SK-N-SH (cell line): ENCODE measurements at regions not wholly inside any gene's neighbourhood (a gene's known extent, or its start where the extent isn't known, plus 50 kb on each side); places are given as distances from the start of the nearest gene placed in this dataset.

ENCODE experiments used
- CTCF ChIA-PET: fragments of 300-600, 350-600 bp; formaldehyde crosslinking; extraction: SDS; loops from one replicate; lab custom pipeline; 2021; lab: Yijun Ruan, JAX
- POLR2A ChIA-PET: fragments of 350-600 bp; sonication (Branson Sonifier 250); formaldehyde crosslinking; extraction: SDS; loops from one replicate; lab custom pipeline; 2020; ENCODE audit warnings: antibody characterized with exemption, inconsistent platforms; lab: Yijun Ruan, JAX
- DNase-seq: peaks from one replicate; pipeline ENCODE4 v3.0.0; 2012
- H2AFZ ChIP-seq: fragments of 200-600 bp; sonication (generic); 2 replicates; pipeline ENCODE4 v1.8.1; 2016; ENCODE audit warnings: antibody characterized with exemption, mild to moderate bottlenecking, low read depth
- H3F3A ChIP-seq: fragments of 200-600 bp; sonication (generic); replicated peaks from 2 replicates; pipeline ENCODE3; 2016; ENCODE audit warnings: antibody characterized with exemption, mild to moderate bottlenecking; ENCODE audit not compliant: insufficient read depth
- H3K27ac ChIP-seq, 2 experiments: fragments of 200-500 bp in 1 of 2; fragments of 200-600 bp in 1 of 2; sonication (Bioruptor generic) in 1 of 2; sonication (generic), shearing (Covaris generic) in 1 of 2; 2 replicates each; pipeline versions ENCODE4 v1.5.1 to v1.6.1; 2014 to 2016; ENCODE audit warnings: low read depth in 2 of 2, inconsistent platforms in 1 of 2, low read length in 1 of 2, mild to moderate bottlenecking in 1 of 2, mixed read lengths in 1 of 2
- H3K27me3 ChIP-seq: fragments of 200-600 bp; sonication (generic), shearing (Covaris generic); 2 replicates; pipeline ENCODE4 v1.6.1; 2016; ENCODE audit warnings: mixed run types; ENCODE audit not compliant: insufficient read depth
- H3K36me3 ChIP-seq, 2 experiments: fragments of 200-500 bp in 1 of 2; fragments of 200-600 bp in 1 of 2; sonication (Bioruptor generic) in 1 of 2; sonication (generic) in 1 of 2; replicated peaks in 1 of 2; 2 replicates each; pipeline versions ENCODE3 to v1.5.1; 2014 to 2016; ENCODE audit warnings: low read length in 1 of 2, mild to moderate bottlenecking in 1 of 2; ENCODE audit not compliant: insufficient read depth in 2 of 2, control insufficient read depth in 1 of 2
- H3K4me1 ChIP-seq, 2 experiments: fragments of 200-500 bp in 1 of 2; fragments of 200-600 bp in 1 of 2; sonication (Bioruptor generic) in 1 of 2; sonication (generic), shearing (Covaris generic) in 1 of 2; 2 replicates each; pipeline versions ENCODE4 v1.5.1 to v1.6.1; 2014 to 2016; ENCODE audit warnings: low read depth in 1 of 2, low read length in 1 of 2, mixed run types in 1 of 2; ENCODE audit not compliant: insufficient read depth in 2 of 2, control insufficient read depth in 1 of 2
- H3K4me2 ChIP-seq: fragments of 200-600 bp; sonication (generic), shearing (Covaris generic); 2 replicates; pipeline ENCODE4 v1.6.1; 2017; ENCODE audit warnings: mixed run types
- H3K4me3 ChIP-seq, 2 experiments: fragments of 200-500 bp in 1 of 2; fragments of 200-600 bp in 1 of 2; sonication (Bioruptor generic) in 1 of 2; sonication (generic), shearing (Covaris generic) in 1 of 2; 2 replicates each; pipeline versions ENCODE4 v1.5.1 to v1.8.1; 2014 to 2016; ENCODE audit warnings: low read depth in 2 of 2, inconsistent platforms in 1 of 2, low read length in 1 of 2, mild to moderate bottlenecking in 1 of 2, mixed read lengths in 1 of 2, moderate library complexity in 1 of 2
- H3K79me2 ChIP-seq: fragments of 200-600 bp; sonication (generic); 2 replicates; pipeline ENCODE4 v1.8.1; 2017; ENCODE audit warnings: mild to moderate bottlenecking; ENCODE audit not compliant: insufficient read depth
- H3K9ac ChIP-seq: fragments of 200-600 bp; sonication (generic); 2 replicates; pipeline ENCODE4 v1.6.1; 2017; ENCODE audit warnings: mixed run types
- H3K9me2 ChIP-seq: fragments of 200-600 bp; sonication (generic); 2 replicates; pipeline ENCODE4 v1.6.1; 2017; ENCODE audit warnings: mixed run types
- H3K9me3 ChIP-seq: fragments of 200-600 bp; sonication (generic); 2 replicates; pipeline ENCODE4 v1.6.1; 2017; ENCODE audit warnings: mixed run types, mild to moderate bottlenecking, moderate library complexity
- H4K20me1 ChIP-seq: fragments of 200-600 bp; sonication (generic); 2 replicates; pipeline ENCODE4 v1.6.1; 2017; ENCODE audit warnings: mild to moderate bottlenecking, mixed run types; ENCODE audit not compliant: insufficient read depth
- ELF1 ChIP-seq: IDR thresholded peaks from 2 replicates; pipeline ENCODE4 v1.4.0; 2012
- POLR2AphosphoS5 ChIP-seq: IDR thresholded peaks from 2 replicates; pipeline ENCODE4 v1.6.1; 2012; ENCODE audit warnings: low read depth, low read length
- RAD21 ChIP-seq: IDR thresholded peaks from 2 replicates; pipeline ENCODE4 v1.6.1; 2012; ENCODE audit warnings: mild to moderate bottlenecking, low read length
- RCOR1 ChIP-seq: fragments of 150-350 bp; IDR thresholded peaks from 2 replicates; pipeline ENCODE4 v1.6.1; 2017; ENCODE audit warnings: antibody characterized with exemption, low read length
- SMC3 ChIP-seq: IDR thresholded peaks from 2 replicates; pipeline ENCODE4 v1.6.1; 2012; ENCODE audit warnings: low read depth, low read length, improper control_type of control experiment
- WGBS: methylation state at CpG from one replicate; pipeline ENCODE4 v1.1.6; 2017; ENCODE audit warnings: low lambda C conversion rate; 5-methylcytosine and 5-hydroxymethylcytosine counted together
- TF ChIP-seq, protein P1 (sequence below): fragments of 200-600 bp; sonication (generic); IDR thresholded peaks from 2 replicates; pipeline ENCODE4 v1.6.1; 2017; ENCODE audit warnings: antibody characterized with exemption, mild to moderate bottlenecking, moderate library complexity
- TF ChIP-seq, protein P2 (sequence below): IDR thresholded peaks from 2 replicates; pipeline ENCODE4 v1.4.0; 2012; ENCODE audit warnings: low read depth, borderline replicate concordance
- TF ChIP-seq, protein P3 (sequence below): IDR thresholded peaks from 2 replicates; pipeline ENCODE4 v1.6.1; 2012; ENCODE audit warnings: mild to moderate bottlenecking, low read depth, low read length, moderate library complexity

DNA sequence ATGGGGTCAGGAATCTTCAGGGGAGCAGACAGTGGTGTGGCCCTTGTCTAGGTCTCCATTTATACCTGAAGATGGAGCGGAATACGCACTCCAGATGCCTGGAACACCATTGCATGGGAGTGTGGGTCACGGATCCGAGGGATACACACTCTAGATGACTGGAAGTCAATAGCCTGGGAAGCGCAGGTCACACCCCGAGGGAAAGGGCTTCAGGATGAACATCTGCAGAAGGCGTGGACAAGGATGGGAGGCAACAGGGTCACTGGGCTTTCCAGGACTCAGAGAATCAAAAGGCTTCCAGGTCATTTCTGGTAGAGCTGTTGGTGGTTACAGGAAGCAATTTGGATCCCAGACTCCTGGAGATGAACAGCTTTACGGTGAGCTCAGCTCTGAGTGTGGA lies 382.2 kb upstream of the KLF6 start:
- Histone ChIP-seq H4K20me1 (no peaks in the 10 kb centered on the region), H3K4me2 (no peak overlapping the region), H3K36me3 (no peaks in the 10 kb centered on the region), H3K9ac (no peak overlapping the region), H3K4me3 (no peak overlapping the region), H3K9me2 (no peaks in the 10 kb centered on the region), H3F3A (no peaks in the 10 kb centered on the region), H3K27me3 (no peaks in the 10 kb centered on the region), H3K9me3 (peaks cover 4% of the 10 kb centered on the region; the same call in 1 of the 2 replicates), H3K79me2 (no peaks in the 10 kb centered on the region), H3K27ac (no peak overlapping the region), H2AFZ (no peak overlapping the region), H3K4me1 (no peaks in the 10 kb centered on the region)
- WGBS, result 90% methylated on average over 8 of the region's 8 CpGs
- ChIA-PET CTCF (no interaction called here), POLR2A (no interaction called here)
- TF ChIP-seq, protein P1, sequence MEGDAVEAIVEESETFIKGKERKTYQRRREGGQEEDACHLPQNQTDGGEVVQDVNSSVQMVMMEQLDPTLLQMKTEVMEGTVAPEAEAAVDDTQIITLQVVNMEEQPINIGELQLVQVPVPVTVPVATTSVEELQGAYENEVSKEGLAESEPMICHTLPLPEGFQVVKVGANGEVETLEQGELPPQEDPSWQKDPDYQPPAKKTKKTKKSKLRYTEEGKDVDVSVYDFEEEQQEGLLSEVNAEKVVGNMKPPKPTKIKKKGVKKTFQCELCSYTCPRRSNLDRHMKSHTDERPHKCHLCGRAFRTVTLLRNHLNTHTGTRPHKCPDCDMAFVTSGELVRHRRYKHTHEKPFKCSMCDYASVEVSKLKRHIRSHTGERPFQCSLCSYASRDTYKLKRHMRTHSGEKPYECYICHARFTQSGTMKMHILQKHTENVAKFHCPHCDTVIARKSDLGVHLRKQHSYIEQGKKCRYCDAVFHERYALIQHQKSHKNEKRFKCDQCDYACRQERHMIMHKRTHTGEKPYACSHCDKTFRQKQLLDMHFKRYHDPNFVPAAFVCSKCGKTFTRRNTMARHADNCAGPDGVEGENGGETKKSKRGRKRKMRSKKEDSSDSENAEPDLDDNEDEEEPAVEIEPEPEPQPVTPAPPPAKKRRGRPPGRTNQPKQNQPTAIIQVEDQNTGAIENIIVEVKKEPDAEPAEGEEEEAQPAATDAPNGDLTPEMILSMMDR, result no peak
- no peak for TF ChIP-seq RAD21
- DNase-seq, result no peak

DNA sequence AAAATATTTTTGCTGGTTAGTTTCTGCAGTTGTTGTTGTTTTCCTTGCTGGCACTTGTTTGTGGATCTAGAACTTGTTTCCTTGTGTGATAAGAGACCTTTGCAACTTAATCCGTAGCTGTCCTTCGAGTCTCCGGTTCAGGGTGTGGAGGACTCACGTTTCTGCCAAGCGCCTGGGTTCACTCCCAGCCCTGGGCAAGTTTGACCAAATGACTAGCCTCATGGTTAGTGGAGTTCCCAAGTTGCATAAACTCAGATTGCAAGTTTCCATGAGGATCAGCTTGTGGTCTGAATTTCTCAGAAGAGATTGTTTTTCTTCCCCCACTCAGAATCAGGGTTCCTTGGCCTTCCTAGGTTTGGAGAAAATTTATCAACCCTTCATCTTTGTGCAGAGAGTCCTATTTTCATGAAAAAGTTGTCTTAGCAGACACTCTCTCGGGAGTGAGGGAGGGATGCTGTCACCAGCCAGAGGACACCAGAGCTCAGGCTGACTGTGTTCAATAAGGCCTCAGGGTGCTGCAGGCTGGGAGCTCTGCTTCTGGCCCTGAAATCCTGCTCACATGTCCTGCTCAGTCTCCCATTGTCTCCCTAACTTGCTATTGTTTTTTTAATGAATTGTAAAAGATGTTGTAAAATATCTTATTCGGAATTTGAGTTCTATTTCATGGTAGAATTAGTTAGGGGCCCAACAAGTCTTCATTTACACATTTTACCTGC lies 377.7 kb upstream of the KLF6 start:
- Histone ChIP-seq H3K4me3 (no peak overlapping the region), H3K9ac (no peak overlapping the region), H3K4me1 (no peaks in the 10 kb centered on the region), H3K36me3 (no peaks in the 10 kb centered on the region), H4K20me1 (no peaks in the 10 kb centered on the region), H3K4me2 (no peak overlapping the region), H3F3A (no peaks in the 10 kb centered on the region), H3K9me3 (no peaks in the 10 kb centered on the region)
- POLR2A ChIA-PET, result no interaction called here
- DNase-seq, result no peak
- TF ChIP-seq, protein P2, sequence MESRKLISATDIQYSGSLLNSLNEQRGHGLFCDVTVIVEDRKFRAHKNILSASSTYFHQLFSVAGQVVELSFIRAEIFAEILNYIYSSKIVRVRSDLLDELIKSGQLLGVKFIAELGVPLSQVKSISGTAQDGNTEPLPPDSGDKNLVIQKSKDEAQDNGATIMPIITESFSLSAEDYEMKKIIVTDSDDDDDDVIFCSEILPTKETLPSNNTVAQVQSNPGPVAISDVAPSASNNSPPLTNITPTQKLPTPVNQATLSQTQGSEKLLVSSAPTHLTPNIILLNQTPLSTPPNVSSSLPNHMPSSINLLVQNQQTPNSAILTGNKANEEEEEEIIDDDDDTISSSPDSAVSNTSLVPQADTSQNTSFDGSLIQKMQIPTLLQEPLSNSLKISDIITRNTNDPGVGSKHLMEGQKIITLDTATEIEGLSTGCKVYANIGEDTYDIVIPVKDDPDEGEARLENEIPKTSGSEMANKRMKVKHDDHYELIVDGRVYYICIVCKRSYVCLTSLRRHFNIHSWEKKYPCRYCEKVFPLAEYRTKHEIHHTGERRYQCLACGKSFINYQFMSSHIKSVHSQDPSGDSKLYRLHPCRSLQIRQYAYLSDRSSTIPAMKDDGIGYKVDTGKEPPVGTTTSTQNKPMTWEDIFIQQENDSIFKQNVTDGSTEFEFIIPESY, result no peak
- TF ChIP-seq SMC3 (no peak), RCOR1 (no peak), POLR2AphosphoS5 (no peak), ELF1 (no peak)
- TF ChIP-seq, protein P3, sequence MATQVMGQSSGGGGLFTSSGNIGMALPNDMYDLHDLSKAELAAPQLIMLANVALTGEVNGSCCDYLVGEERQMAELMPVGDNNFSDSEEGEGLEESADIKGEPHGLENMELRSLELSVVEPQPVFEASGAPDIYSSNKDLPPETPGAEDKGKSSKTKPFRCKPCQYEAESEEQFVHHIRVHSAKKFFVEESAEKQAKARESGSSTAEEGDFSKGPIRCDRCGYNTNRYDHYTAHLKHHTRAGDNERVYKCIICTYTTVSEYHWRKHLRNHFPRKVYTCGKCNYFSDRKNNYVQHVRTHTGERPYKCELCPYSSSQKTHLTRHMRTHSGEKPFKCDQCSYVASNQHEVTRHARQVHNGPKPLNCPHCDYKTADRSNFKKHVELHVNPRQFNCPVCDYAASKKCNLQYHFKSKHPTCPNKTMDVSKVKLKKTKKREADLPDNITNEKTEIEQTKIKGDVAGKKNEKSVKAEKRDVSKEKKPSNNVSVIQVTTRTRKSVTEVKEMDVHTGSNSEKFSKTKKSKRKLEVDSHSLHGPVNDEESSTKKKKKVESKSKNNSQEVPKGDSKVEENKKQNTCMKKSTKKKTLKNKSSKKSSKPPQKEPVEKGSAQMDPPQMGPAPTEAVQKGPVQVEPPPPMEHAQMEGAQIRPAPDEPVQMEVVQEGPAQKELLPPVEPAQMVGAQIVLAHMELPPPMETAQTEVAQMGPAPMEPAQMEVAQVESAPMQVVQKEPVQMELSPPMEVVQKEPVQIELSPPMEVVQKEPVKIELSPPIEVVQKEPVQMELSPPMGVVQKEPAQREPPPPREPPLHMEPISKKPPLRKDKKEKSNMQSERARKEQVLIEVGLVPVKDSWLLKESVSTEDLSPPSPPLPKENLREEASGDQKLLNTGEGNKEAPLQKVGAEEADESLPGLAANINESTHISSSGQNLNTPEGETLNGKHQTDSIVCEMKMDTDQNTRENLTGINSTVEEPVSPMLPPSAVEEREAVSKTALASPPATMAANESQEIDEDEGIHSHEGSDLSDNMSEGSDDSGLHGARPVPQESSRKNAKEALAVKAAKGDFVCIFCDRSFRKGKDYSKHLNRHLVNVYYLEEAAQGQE, result no peak
- TF ChIP-seq, all 33 proteins: peak for 0
- Histone ChIP-seq H3K27me3 (no peaks in the 10 kb centered on the region), H3K27ac (no peak overlapping the region), H2AFZ (no peak overlapping the region), H3K9me2 (no peaks in the 10 kb centered on the region), H3K79me2 (no peaks in the 10 kb centered on the region)
- 96% methylated on average over 7 of the region's 7 CpGs for WGBS
- CTCF ChIA-PET, result no interaction called here
